Nephron (organoid): ENCODE measurements at regions not wholly inside any gene's neighbourhood (a gene's known extent, or its start where the extent isn't known, plus 50 kb on each side); places are given as distances from the start of the nearest gene placed in this dataset.

Source experiments
- H3K27ac Mint-ChIP-seq, 3 experiments: 2 replicates each; pipeline ENCODE4 v1.8.0; 2020; ENCODE audit warnings: mixed read lengths in 3 of 3, mild to moderate bottlenecking in 2 of 3, moderate library complexity in 1 of 3
- H3K27me3 Mint-ChIP-seq: 2 replicates; pipeline ENCODE4 v1.8.0; 2021; ENCODE audit warnings: low read depth, mild to moderate bottlenecking, moderate library complexity, mixed read lengths
- H3K36me3 Mint-ChIP-seq: 2 replicates; pipeline ENCODE4 v1.8.0; 2020; ENCODE audit warnings: low read depth, mixed read lengths
- H3K4me1 Mint-ChIP-seq: 2 replicates; pipeline ENCODE4 v1.8.0; 2020; ENCODE audit warnings: mixed read lengths
- H3K4me3 Mint-ChIP-seq, 3 experiments: 2 replicates each; pipeline ENCODE4 v1.8.0; 2020; ENCODE audit warnings: mild to moderate bottlenecking in 3 of 3, mixed read lengths in 3 of 3, moderate library complexity in 2 of 3
- H3K9me3 Mint-ChIP-seq: 2 replicates; pipeline ENCODE4 v1.8.0; 2020; ENCODE audit warnings: mixed read lengths
- CTCF ChIP-seq, 3 experiments: fragments of 200-600 bp; sonication (generic); IDR thresholded peaks; one replicate each; pipeline ENCODE4 v1.5.0; 2021; ENCODE audit warnings: antibody characterized with exemption in 3 of 3; ENCODE audit not compliant: unreplicated experiment in 3 of 3

- peaks cover 14% of the 10 kb centered on the region for H3K27me3 Mint-ChIP-seq
- H3K9me3 Mint-ChIP-seq: peaks cover 11% of the 10 kb centered on the region
- no peaks in the 10 kb centered on the region for H3K4me1 Mint-ChIP-seq
- no peak overlapping the region for H3K4me3 Mint-ChIP-seq
- TF ChIP-seq CTCF (IDR thresholded peaks at IDR 0.05; ENCODE audit: unreplicated experiment in 3 of 3): no peak
- H3K27ac Mint-ChIP-seq: no peak overlapping the region
- no peaks in the 10 kb centered on the region for H3K36me3 Mint-ChIP-seq
Observed at GRCh38 chr2:133811409-133812125, 243.3 kb upstream of the NCKAP5 start.

GRCh38 chr2:133812826-133813617, 244.8 kb upstream of the NCKAP5 start:
- no peak overlapping the region for H3K4me3 Mint-ChIP-seq
- TF ChIP-seq CTCF (IDR thresholded peaks at IDR 0.05; ENCODE audit: unreplicated experiment in 3 of 3): no peak
- H3K27me3 Mint-ChIP-seq: peaks cover 14% of the 10 kb centered on the region
- peaks cover 11% of the 10 kb centered on the region for H3K9me3 Mint-ChIP-seq
- no peaks in the 10 kb centered on the region for H3K4me1 Mint-ChIP-seq
- no peak overlapping the region for H3K27ac Mint-ChIP-seq
- no peaks in the 10 kb centered on the region for H3K36me3 Mint-ChIP-seq

- H3K9me3 Mint-ChIP-seq: peaks cover 6% of the 10 kb centered on the region
- H3K27me3 Mint-ChIP-seq: peaks cover 7% of the 10 kb centered on the region
- H3K4me1 Mint-ChIP-seq: peaks cover 2% of the 10 kb centered on the region
- no peak for TF ChIP-seq CTCF (IDR thresholded peaks at IDR 0.05; ENCODE audit: unreplicated experiment in 3 of 3)
- no peaks in the 10 kb centered on the region for H3K36me3 Mint-ChIP-seq
- no peak overlapping the region for H3K4me3 Mint-ChIP-seq
- no peak overlapping the region for H3K27ac Mint-ChIP-seq
Observed at GRCh38 chr2:133814890-133815289, 246.6 kb upstream of the NCKAP5 start.

- Mint-ChIP-seq H3K36me3 (no peaks in the 10 kb centered on the region), H3K27me3 (peaks cover 7% of the 10 kb centered on the region), H3K9me3 (no peaks in the 10 kb centered on the region), H3K27ac (no peak overlapping the region), H3K4me1 (peaks cover 7% of the 10 kb centered on the region), H3K4me3 (no peak overlapping the region)
- no peak for TF ChIP-seq CTCF (IDR thresholded peaks at IDR 0.05; ENCODE audit: unreplicated experiment in 3 of 3)
Observed at GRCh38 chr2:133816037-133816436, 247.8 kb upstream of the NCKAP5 start.

GRCh38 chr2:133817680-133818566, 249.7 kb upstream of the NCKAP5 start:
- H3K27me3 Mint-ChIP-seq: peaks cover 3% of the 10 kb centered on the region
- H3K9me3 Mint-ChIP-seq: no peaks in the 10 kb centered on the region
- TF ChIP-seq CTCF (IDR thresholded peaks at IDR 0.05; ENCODE audit: unreplicated experiment in 3 of 3): no peak
- H3K27ac Mint-ChIP-seq: peak overlapping the region in 2 of 3 experiments; percentile 5 to 6
- H3K36me3 Mint-ChIP-seq: no peaks in the 10 kb centered on the region
- no peak overlapping the region for H3K4me3 Mint-ChIP-seq
- H3K4me1 Mint-ChIP-seq: peaks cover 7% of the 10 kb centered on the region
